Muscle layer of duodenum (tissue), 2 donors: ENCODE measurements at regions not wholly inside any gene's neighbourhood (a gene's known extent, or its start where the extent isn't known, plus 50 kb on each side); places are given as distances from the start of the nearest gene placed in this dataset.

Experiments used
- H3K27ac ChIP-seq: one replicate; pipeline ENCODE4 v1.7.0; 2013; ENCODE audit warnings: mild to moderate bottlenecking, low read length
- H3K27me3 ChIP-seq: one replicate; pipeline ENCODE4 v1.7.0; 2013; ENCODE audit warnings: low read depth, mild to moderate bottlenecking, control low read depth, low read length
- H3K36me3 ChIP-seq, 2 donors: one replicate each; pipeline ENCODE4 v1.7.0; 2013; ENCODE audit warnings: low read length in 2 of 2, control low read depth in 1 of 2, mild to moderate bottlenecking in 1 of 2; ENCODE audit not compliant: insufficient read depth in 2 of 2, control insufficient read depth in 1 of 2
- H3K4me1 ChIP-seq, 2 donors: one replicate each; pipeline ENCODE4 v1.7.0; 2013; ENCODE audit warnings: low read length in 2 of 2, mild to moderate bottlenecking in 2 of 2, control low read depth in 1 of 2, moderate library complexity in 1 of 2; ENCODE audit not compliant: insufficient read depth in 2 of 2, control insufficient read depth in 1 of 2
- H3K4me3 ChIP-seq, 2 donors: one replicate each; pipeline ENCODE4 v1.7.0; 2013; ENCODE audit warnings: low read length in 2 of 2, low read depth in 1 of 2, mild to moderate bottlenecking in 1 of 2
- H3K9me3 ChIP-seq, 2 donors: one replicate each; pipeline ENCODE4 v1.7.0; 2013; ENCODE audit warnings: low read length in 2 of 2, control low read depth in 1 of 2, mild to moderate bottlenecking in 1 of 2; ENCODE audit not compliant: control insufficient read depth in 1 of 2
- donor health status: healthy.

GRCh38 chr2:16296331-16297250, 356.2 kb downstream of the MYCN start:
- H3K27ac ChIP-seq: no peak overlapping the region
- no peaks in the 10 kb centered on the region for H3K27me3 ChIP-seq
- peaks cover 0 to 9% of the 10 kb centered on the region in 2 donors for H3K9me3 ChIP-seq
- H3K4me3 ChIP-seq: no peak overlapping the region
- no peaks in the 10 kb centered on the region for H3K4me1 ChIP-seq
- no peaks in the 10 kb centered on the region for H3K36me3 ChIP-seq

DNA sequence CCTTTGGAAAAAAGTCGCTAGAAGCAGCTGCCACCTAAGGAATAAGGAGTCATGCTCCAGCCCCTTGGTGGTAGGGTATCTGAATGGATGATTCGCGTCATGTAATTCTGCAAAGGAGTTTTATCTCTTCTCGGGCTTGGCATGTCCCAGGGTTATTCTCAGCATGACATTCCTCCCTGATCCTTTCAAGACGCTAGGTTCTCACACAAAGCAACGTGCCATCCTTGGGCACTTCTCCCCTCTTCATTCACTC, 355.6 kb downstream of the MYCN start:
- no peak overlapping the region for H3K27ac ChIP-seq
- H3K9me3 ChIP-seq: peaks cover 0 to 9% of the 10 kb centered on the region in 2 donors
- no peaks in the 10 kb centered on the region for H3K27me3 ChIP-seq
- no peaks in the 10 kb centered on the region for H3K36me3 ChIP-seq
- no peaks in the 10 kb centered on the region for H3K4me1 ChIP-seq
- H3K4me3 ChIP-seq: no peak overlapping the region

DNA sequence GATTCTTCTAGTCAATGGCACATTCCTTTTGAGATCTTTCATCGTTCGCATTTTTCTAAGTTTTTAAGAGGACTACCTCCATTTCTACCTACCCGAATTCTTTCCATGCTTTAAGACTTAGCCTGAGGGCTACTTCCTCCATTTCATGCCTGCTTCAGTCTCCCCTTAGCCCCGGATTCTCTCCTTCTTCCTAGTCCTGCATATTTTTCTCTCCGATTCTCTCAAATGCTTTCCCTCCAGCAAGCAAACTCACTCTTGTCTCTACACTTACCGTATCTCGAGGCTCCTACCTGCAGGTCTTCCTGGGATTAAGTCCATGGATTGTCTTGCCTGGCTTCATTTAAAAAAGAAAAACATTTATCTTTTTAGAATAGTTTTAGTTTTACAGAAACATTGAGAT, 354.4 kb downstream of the MYCN start:
- Histone ChIP-seq H3K27me3 (no peaks in the 10 kb centered on the region), H3K36me3 (no peaks in the 10 kb centered on the region), H3K4me3 (no peak overlapping the region), H3K27ac (no peak overlapping the region), H3K4me1 (no peaks in the 10 kb centered on the region), H3K9me3 (peaks cover 0 to 4% of the 10 kb centered on the region in 2 donors)

DNA sequence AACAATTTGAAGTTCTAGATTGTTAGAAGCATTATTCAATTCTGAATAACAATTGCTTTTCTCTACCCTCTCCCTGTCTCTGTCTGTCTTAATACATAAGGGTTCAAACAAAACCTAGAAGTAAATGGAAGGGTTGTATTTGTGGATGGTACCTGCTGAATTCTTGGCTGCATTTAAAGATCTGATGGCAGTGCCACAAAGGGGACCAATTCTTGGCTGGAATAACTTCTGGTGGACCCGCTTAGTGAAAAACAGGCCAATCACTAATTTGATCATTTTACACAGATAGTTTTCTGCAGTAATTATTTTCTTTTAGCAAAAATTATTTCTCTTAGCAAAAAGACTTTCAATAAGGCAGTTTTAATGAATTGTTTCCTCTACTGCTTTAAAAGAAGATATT, 353.5 kb downstream of the MYCN start:
- Histone ChIP-seq H3K27me3 (no peaks in the 10 kb centered on the region), H3K4me1 (no peaks in the 10 kb centered on the region), H3K27ac (no peak overlapping the region), H3K36me3 (no peaks in the 10 kb centered on the region), H3K9me3 (peaks cover 0 to 2% of the 10 kb centered on the region in 2 donors), H3K4me3 (no peak overlapping the region)

- H3K36me3 ChIP-seq: no peaks in the 10 kb centered on the region
- no peaks in the 10 kb centered on the region for H3K4me1 ChIP-seq
- no peaks in the 10 kb centered on the region for H3K27me3 ChIP-seq
- no peak overlapping the region for H3K27ac ChIP-seq
- H3K4me3 ChIP-seq: no peak overlapping the region
- no peaks in the 10 kb centered on the region for H3K9me3 ChIP-seq
Measured at GRCh38 chr2:16293398-16293797, 353.0 kb downstream of the MYCN start.

DNA sequence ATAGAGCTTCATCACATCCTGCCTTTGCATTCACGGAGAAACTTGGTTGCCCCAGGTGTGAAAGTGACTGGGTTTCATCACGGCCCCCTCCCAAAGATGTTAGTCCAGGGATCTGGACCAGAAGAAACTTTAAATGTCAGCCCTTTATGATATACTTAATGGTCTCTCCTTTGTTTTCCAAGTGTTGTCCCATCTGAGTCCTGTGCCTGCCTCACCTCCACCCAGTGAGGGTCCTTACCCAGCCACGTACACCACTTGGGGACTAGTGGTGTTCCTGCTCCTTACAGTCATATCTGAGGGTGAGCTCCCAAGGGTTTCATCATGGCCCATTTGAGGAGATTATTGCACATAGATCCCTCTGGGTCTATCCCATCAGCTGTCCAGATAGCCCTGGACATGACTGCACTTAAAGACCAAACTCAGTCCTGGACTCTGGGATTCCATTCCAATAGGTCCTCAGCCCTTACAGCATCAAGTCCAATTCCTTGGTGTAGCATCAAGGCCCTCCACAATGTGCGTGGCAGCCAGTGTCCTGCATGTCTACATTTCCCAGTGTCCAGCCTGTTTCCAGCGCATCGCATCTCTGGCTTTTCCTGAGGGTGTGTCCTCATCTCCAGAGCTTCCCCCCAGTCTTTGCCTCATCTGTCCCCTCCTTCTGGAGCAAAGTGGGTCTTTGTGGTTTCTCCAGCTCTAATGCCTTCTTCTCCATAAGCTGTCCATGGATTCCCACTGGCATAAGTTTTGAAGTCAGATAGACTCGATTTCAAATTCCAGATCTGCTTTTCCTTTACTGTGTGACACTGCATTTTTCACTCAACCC, 351.6 kb downstream of the MYCN start:
- Histone ChIP-seq H3K36me3 (no peaks in the 10 kb centered on the region), H3K4me3 (no peak overlapping the region), H3K27me3 (no peaks in the 10 kb centered on the region), H3K9me3 (no peaks in the 10 kb centered on the region), H3K27ac (no peak overlapping the region), H3K4me1 (no peaks in the 10 kb centered on the region)

DNA sequence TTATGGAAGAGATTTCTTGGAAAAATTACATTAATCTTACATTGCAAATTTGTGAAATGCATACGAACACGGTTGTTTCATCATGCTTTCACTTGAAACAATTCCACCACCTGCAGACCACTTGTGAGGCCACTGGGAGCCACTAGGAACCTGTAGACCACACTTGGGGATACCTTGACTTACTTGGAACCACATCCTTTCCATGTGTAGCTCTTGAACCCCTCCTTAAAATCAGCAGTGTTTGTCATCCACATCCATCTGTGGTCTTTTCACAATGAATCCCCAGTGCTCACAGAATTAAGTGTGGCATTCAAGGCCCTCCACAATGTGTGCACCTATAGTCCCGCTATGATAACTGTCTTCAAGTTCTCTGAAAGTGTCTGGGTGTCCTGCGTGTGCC, 350.9 kb downstream of the MYCN start:
- Histone ChIP-seq H3K4me1 (no peaks in the 10 kb centered on the region), H3K36me3 (no peaks in the 10 kb centered on the region), H3K4me3 (no peak overlapping the region), H3K27ac (no peak overlapping the region), H3K9me3 (no peaks in the 10 kb centered on the region), H3K27me3 (no peaks in the 10 kb centered on the region)

DNA sequence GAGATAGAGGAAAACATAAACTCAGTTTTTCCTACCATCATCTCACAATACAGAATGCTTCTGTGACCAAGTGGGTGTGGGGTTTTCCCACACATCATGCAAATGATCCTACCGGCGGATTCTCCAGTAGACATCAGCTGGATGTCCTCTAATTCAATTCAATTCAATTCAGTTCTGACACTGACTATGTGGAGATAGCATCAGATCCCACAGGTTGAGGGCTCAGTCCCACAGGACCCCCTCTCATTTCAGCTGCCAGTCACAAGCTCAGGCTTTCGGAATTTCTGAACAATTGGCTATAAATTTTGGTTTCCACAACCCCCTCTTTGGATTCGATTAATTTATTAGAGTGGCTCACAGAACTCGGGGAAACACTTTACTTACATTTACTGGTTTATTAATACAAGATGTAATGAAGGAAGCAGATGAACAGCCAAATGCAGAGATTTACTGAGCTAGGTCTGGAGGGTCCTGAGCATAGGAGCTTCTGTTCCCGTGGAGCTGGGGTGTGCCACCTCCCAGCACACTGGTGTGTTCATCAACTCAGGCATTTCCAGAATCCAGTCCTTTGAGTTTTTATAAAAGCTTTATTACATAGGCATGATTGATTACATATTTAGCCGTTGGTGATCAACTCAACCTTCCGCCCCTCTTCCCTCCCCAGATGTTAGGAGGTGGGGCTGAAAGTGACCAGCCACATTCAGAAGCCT, 350.1 kb downstream of the MYCN start:
- Histone ChIP-seq H3K4me1 (no peaks in the 10 kb centered on the region), H3K9me3 (no peaks in the 10 kb centered on the region), H3K36me3 (no peaks in the 10 kb centered on the region), H3K4me3 (no peak overlapping the region), H3K27ac (no peak overlapping the region), H3K27me3 (no peaks in the 10 kb centered on the region)

DNA sequence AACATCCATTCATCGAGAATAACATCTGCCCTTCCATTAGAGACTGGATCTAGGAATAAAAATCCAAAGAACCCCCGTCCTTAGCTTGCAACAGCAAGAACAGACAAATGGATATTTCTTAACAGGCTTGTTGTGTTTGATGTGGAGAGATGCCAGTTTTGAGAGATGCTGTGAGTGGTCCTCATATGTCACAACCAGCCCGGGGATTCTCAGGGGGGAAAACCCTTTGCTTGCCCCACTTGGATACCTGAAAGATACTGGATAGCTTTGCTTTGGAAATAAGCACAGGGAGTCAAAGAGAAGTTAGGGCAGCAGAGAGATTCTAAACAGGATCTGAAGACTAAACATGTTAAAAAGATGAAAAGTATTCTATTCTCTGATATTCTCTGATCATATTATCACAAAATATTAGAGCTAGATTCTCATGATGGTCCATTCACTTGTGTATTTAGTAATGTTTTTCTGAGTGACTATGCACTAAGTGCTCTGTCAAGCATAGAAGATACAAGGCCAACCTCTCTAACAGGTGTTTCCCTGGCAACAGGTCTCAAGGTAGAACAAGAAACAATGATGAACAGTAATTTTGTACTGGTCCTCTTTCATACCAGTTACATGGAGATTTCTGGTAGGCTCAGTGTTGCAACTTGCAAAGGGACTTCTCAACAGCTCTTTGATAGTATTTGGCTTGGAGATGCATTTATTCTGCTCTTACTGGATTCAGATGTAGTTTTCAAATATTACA, 348.2 kb downstream of the MYCN start:
- H3K27ac ChIP-seq: no peak overlapping the region
- no peaks in the 10 kb centered on the region for H3K36me3 ChIP-seq
- H3K27me3 ChIP-seq: no peaks in the 10 kb centered on the region
- no peak overlapping the region for H3K4me3 ChIP-seq
- H3K9me3 ChIP-seq: no peaks in the 10 kb centered on the region
- no peaks in the 10 kb centered on the region for H3K4me1 ChIP-seq

- Histone ChIP-seq H3K36me3 (no peaks in the 10 kb centered on the region), H3K4me3 (no peak overlapping the region), H3K4me1 (no peaks in the 10 kb centered on the region), H3K27me3 (no peaks in the 10 kb centered on the region), H3K9me3 (no peaks in the 10 kb centered on the region), H3K27ac (no peak overlapping the region)
Measured at GRCh38 chr2:16287831-16288230, 347.5 kb downstream of the MYCN start.

- no peaks in the 10 kb centered on the region for H3K9me3 ChIP-seq
- H3K36me3 ChIP-seq: no peaks in the 10 kb centered on the region
- H3K4me1 ChIP-seq: no peaks in the 10 kb centered on the region
- no peaks in the 10 kb centered on the region for H3K27me3 ChIP-seq
- H3K27ac ChIP-seq: no peak overlapping the region
- H3K4me3 ChIP-seq: no peak overlapping the region
Measured at GRCh38 chr2:16287281-16287680, 346.9 kb downstream of the MYCN start.
